ENCODE measurements at regions not wholly inside any gene's neighbourhood (a gene's known extent, or its start where the extent isn't known, plus 50 kb on each side); places are given as distances from the start of the nearest gene placed in this dataset.

- TF ChIP-seq CTCF (IDR thresholded peaks at IDR 0.05): no peak
- TF ChIP-seq EZH2phosphoT487 (IDR thresholded peaks at IDR 0.05): no peak
These were observed 1029.8 kb upstream of the TMEM132C start for GRCh38 chr12:127237151-127237550.
